GM21737 (cell line): ENCODE measurements at regions not wholly inside any gene's neighbourhood (a gene's known extent, or its start where the extent isn't known, plus 50 kb on each side); places are given as distances from the start of the nearest gene placed in this dataset.

Experiments used
- ATAC-seq: cut with Tn5 transposase; IDR thresholded peaks from one replicate; pipeline ENCODE4 v1.9.1; 2021; ENCODE audit warnings: mild to moderate bottlenecking, moderate library complexity; ENCODE audit not compliant: unreplicated experiment

- no peak for ATAC-seq
Observed at GRCh38 chr4:186885289-186885688, 161.6 kb upstream of the FAT1 start.

- ATAC-seq: no peak
Observed at GRCh38 chr4:186886759-186887158, 163.1 kb upstream of the FAT1 start.

- no peak for ATAC-seq
Observed at GRCh38 chr4:186887291-186887700, 163.6 kb upstream of the FAT1 start.

- ATAC-seq: no peak
Observed at GRCh38 chr4:186887752-186888151, 164.1 kb upstream of the FAT1 start.

- no peak for ATAC-seq
Observed at GRCh38 chr4:186889876-186890643, 166.4 kb upstream of the FAT1 start.

- no peak for ATAC-seq
Observed at GRCh38 chr4:186891859-186892486, 168.3 kb upstream of the FAT1 start.

- ATAC-seq: no peak
Observed at GRCh38 chr4:186898367-186898766, 174.7 kb upstream of the FAT1 start.

GRCh38 chr4:186900232-186900900 is 176.7 kb upstream of the FAT1 start:
- no peak for ATAC-seq

GRCh38 chr4:186900984-186901383 is 177.3 kb upstream of the FAT1 start:
- ATAC-seq: no peak

- ATAC-seq: no peak
Observed at GRCh38 chr4:186901850-186902249, 178.2 kb upstream of the FAT1 start.

- ATAC-seq: no peak
Observed at GRCh38 chr4:186902361-186902760, 178.7 kb upstream of the FAT1 start.

- ATAC-seq: no peak
Observed at GRCh38 chr4:186904101-186904500, 180.4 kb upstream of the FAT1 start.

- ATAC-seq: no peak
Observed at GRCh38 chr4:186906722-186907121, 183.1 kb upstream of the FAT1 start.

- ATAC-seq: no peak
Observed at GRCh38 chr4:186910385-186910784, 186.7 kb upstream of the FAT1 start.

GRCh38 chr4:186912606-186913005 is 188.9 kb upstream of the FAT1 start:
- no peak for ATAC-seq

GRCh38 chr4:186915816-186916215 is 192.2 kb upstream of the FAT1 start:
- no peak for ATAC-seq

- no peak for ATAC-seq
Observed at GRCh38 chr4:186917136-186917535, 193.5 kb upstream of the FAT1 start.

- no peak for ATAC-seq
Observed at GRCh38 chr4:186918466-186918865, 194.8 kb upstream of the FAT1 start.

GRCh38 chr4:186919340-186919739 is 195.7 kb upstream of the FAT1 start:
- no peak for ATAC-seq

- no peak for ATAC-seq
Observed at GRCh38 chr4:186920483-186920882, 196.8 kb upstream of the FAT1 start.

GRCh38 chr4:186920992-186921391 is 197.3 kb upstream of the FAT1 start:
- ATAC-seq: no peak

- ATAC-seq: no peak
Observed at GRCh38 chr4:186924723-186925122, 201.1 kb upstream of the FAT1 start.
